CD4-positive, alpha-beta T cell treated with Interleukin-15 for 4 hours (primary cell): ENCODE measurements at regions not wholly inside any gene's neighbourhood (a gene's known extent, or its start where the extent isn't known, plus 50 kb on each side); places are given as distances from the start of the nearest gene placed in this dataset.

Source experiments
- DNase-seq: peaks from one replicate; pipeline ENCODE4 v3.0.0-alpha.2; 2020; ENCODE audit warnings: low spot score

DNA sequence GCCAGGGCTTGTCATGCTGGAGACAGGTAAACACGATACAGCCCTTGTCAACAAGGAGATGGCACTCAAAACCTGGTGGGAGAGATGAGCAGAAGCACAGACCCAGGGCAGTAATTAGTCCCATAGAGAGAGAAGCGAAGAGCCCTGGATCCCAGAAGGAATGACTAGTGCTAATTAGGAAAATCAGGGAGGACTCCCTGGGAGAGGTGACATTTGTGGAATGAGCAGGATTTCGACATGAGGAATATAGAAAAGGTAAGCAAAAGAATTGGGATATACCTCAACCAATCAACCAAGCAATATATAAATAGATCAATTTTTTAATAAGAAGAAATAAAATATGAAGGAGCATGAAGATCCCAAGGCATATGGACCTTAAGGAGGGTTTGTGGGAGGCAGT lies 98.5 kb upstream of the GJB5 start:
- DNase-seq, result no peak

DNA sequence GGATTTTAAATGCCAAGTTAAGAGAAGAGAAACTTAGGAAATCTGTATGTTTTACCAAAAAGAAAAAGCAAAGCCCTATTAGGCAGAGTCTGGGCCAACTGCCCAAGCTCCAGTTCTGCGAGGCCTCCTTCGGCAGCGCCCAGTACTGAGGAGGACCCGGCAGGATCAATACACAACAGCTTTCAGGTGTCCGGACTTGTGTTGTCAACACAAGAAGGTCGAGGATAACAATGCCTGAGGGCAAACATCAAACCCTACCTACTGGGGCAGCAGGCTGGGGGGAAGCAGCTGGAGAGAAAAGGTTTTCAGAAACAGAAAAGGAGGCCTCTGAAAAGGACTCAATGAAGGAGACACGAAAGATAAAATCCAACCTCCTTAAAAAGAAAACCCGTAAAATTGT lies 98.1 kb upstream of the GJB5 start:
- no peak for DNase-seq

DNA sequence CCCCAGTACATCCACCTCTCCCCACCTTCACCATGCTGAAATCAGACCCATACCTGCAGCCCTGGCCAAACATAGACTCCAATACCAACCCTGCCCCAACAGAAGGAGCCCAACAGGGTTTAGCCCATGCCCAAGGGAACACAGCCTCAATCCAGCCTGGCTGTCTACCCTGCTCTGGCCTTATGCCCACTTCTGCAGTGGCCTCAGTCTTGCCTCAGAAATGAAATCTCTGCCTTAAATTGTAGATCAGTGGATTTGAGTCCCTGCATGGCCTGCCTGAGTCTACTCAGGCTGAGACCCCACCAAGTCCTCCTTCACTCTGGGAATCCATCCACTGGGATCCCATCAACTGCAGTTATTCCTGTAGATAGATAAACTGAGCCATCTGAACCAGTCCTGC lies 97.6 kb upstream of the GJB5 start:
- DNase-seq, result no peak

DNA sequence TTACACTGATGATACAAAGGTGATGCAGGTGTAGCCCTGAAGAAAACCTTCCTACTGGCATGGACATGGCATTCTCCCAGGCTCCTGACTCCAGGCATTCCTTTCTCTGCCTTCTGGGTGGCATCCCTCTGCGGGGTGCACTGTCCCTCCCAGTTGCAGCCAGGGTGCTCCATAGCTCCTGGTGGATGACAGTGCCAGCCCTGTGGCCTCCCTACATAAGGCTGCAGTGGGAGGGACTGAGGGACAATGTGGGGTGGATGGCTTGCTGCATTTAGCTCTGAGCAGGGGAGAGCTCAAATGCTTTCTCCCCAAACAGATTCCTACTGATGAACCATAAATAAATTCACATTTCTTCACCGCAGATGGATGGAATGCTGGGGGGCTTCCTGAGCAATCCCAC lies 97.0 kb upstream of the GJB5 start:
- DNase-seq, result no peak

DNA sequence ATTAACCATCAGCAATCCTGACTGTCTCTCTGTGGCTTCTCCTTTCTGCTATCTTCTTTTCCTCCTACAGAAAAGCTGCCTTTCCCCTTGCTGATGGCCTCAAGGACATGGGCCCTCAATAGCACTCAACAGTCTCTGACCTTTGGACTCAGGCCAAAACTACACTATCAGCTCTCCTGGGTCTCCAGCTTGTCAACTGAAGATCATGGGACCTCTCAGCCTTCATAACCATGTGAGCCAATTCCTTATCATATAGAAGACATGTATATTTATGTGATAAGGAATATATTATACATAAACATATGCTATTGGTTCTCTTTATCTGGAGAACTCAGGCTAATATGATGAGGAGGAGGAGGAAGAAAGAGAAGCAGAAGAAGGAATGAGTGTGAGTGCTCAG lies 91.8 kb upstream of the GJB5 start:
- DNase-seq, result no peak

DNA sequence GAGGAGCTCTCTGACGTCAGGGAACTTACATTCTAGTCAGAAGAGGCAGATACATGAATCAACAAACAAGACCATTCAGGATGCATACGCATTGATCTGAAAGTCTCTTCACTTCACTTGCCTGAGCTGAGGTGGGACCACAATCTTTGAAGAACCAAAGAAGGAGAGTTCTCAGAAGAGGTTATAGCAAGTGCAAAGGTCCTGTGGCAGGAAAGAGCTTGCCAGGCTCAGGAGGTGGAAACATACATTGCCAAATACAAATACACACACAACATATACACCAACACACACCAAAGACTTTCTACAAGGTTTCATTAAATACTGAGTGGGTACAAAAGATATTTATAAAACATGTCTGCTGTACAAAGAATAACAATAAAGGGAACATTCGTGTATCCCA lies 86.8 kb upstream of the GJB5 start:
- no peak for DNase-seq

DNA sequence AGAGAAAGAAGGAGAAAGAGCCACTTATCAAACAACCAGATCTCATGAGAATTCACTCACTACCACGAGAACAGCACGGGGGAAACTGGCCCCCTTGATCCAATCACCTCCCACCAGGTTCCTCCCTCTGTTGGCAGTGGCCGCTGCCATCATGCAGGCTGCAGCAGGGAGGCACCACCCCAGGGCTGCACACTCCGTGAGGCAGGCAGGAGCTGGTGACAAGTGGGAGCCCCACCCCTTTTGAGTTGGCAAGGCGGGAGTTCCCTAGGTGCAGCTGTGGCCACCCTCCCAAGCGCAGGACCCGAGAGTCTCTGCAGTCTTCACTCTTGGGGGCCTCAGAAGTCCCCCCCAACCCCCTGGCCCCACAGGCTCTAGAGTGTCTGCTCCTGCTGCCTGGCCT lies 83.9 kb upstream of the GJB5 start:
- no peak for DNase-seq

DNA sequence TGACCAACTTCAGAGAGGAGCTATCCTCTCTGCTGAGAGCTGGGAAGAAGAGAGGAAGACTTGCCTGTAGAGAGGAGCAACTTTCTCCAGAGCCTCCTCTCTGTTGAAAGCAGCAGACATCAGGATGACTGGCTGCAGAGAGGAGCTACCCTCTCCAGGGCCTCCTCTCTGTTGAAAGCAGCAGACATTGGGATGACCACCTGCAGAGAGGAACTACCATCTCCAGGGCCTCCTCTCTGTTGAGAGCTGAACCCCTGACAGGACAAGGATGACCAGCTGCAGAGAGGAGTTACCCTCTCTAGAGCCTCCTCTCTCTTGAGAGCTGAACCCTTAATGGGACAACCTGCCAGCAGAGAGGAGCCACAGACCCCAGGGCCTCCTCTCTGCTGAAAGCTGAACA lies 83.0 kb upstream of the GJB5 start:
- no peak for DNase-seq

DNA sequence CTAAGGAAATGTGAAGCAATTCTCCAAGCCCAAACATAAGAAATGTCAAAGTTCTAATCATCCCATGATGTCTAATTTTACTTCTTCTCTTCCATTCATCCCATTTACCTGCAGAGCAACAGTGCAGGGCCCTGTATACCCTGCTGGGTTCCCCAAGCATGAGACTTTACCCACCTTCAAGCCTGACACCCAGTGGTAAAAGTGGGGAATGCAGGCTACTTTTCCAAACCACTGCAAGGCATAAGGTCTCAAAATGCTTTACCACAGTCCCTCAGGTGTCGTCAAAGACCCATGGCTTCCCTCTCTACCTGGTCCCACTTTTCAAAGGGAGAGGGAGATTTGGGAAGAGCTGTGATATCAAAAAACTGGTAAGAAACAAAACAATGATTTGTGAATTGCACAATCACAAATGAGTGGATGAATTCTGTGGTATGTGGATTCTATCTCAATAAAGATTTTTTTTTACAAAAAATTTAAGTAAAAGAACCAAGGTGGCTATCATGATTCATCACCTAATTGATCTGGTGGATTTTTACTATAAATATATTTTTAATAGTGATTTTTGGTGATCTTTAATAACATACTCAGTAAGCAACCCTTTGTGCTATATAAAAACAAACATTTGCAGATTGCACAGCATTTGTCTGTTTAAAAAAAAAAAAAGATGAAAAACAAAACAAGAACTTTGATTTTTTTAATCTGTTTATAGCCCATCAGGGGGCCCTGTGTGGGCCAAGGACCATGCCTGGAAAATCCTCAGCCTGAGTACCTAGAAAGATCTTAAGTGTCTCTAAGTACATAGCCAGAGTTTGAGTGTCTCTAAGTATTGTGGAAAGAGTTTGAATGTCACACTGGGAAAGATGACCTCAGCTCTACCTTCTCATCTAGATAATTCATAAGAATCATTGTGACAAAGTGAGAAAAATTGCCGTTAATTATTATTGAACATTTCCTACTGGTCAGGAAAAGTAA lies 73.1 kb upstream of the GJB5 start:
- peak; percentile 43 for DNase-seq

DNA sequence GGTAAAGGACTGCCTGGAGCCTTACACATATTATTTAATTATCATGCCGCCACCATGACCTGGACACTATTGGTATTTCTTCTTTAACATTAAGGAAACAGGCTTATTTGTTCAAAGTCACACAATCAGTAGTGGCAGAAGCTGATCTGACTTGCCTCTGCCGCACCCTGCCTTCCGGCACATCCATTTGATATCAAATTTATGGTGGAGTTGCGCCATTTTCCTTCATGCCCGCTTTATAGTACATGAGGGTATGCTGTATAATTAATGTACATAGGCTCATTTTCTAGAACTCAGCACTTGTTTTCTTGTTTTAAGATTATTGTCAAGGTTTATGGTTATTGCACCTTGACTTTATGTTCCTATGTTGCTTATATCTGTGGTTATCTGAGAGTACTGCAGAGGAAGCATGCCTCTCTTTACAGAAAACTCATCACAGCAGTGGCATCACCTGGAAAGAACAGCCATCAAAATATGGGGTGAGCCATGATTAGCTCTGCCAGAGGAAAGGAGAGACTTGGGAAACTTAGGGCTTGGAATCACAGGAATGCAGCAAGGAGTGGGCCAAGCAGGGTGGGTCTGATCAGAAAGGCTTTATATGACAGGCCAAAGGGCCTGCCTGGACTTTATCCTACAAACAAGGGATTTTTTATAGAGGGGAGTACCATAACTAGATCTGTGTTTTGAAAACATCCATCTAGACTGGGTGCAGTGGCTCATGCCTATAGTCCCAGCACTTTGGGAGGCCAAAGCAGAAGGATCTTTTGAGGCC lies 72.2 kb upstream of the GJB5 start:
- no peak for DNase-seq

DNA sequence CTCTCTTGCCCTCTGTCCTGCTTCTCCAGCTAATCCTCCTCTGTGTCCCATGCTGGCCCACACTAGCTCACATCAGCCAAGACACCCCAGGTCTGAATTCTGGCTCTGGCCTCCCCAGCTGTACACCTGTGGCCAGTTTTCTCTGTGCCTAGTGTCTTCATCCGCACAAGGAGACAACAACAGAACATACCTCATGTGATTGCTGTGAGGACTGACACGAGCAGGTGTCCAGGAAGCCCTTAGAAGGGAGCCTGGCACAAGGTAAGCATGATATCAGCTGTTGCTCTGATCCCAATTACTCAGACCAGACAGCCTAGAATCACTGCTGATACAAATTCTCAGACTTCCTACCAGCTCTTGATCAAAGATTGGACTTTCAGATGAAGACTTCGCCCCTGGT lies 71.2 kb upstream of the GJB5 start:
- no peak for DNase-seq

DNA sequence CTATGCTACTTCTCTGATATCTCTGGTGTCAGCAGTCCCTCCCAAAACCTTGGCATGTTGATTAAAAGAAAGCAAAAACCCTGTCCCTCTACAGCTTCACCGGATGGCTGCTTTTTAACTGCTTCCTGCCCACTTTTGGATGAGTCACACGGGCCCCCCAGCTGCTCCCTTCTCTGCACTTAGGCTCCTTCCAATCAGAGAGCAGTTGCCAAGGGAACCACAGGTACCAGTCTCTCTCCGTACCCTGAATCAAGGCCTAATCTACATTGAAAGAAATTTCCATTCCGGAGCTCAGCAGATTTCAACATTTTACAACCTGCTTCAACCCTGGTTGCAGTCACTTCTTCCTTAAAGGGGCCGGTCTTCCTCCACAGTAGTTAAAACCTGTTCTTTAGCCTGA lies 70.6 kb upstream of the GJB5 start:
- DNase-seq, result no peak

DNA sequence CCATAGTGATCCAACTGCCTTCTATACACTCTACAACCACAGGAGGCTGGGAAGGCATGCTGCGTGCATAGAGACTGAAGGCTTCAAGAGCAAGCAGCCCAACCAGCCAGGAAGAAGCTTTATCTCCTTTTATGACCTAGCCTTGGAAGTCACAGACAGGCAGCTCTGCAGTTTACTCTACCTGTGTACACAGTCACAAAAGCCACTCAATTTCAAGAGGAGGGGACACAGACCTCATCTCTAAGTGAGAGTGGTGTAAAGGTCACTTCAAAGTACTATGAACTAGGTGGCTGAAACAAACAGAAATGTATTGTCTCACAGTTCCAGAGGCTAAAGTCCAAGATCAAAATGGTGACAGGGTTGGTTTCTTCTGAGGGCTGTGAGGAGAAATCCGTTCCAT lies 69.6 kb upstream of the GJB5 start:
- DNase-seq, result no peak

DNA sequence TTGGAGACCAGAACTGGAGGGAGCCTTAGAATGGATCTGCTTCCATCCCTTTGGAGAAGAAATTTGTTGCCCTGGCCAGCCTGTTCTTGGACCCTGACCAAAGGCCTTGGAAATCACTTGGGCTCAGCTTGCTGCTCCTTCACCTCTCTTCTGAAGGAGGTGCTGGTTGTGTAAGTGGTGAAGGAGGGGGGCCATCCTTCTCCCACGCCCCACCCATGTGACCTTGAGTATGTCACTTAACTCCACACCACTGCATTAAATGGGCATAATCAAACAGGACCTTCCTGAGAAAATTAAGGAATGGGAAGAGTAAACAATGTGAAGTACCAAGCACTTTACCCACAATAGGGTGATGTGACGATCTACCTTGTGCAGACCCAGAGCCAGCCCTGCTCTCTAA lies 68.3 kb upstream of the GJB5 start:
- no peak for DNase-seq

DNA sequence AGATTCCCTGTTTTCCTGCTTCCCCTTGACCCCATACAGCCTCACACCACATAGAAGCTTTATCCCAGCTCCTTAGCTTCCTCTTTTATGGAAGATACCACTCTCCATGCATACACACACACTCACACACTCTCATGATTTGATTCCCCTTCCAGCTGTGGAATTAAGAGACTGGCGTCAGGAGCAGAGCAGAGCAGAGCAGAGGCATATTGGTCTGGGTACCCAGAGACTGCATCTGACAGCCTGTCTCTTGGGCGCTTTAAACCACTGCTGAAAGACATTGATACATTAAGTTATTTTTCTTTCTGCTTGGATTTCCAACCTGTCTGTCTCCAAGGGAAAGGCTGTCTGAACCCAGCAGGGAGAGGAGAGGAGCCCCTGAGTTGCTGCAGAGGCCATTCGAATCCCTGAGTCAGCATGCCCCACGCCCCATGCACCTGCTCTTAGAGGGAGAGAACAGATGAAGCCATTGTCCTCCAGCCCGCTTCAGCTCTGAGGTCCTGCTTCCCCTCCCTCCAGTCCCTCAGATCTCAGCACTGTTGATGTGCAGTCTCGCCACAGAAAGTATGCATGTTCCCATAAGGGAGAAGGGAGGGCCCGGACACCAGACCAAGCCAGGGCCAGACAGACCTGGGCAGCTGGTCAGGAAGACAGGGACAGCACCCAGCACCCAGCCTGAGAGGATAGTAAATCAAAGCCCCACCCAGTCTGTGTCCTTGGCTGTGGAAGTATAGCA lies 66.7 kb upstream of the GJB5 start:
- no peak for DNase-seq

DNA sequence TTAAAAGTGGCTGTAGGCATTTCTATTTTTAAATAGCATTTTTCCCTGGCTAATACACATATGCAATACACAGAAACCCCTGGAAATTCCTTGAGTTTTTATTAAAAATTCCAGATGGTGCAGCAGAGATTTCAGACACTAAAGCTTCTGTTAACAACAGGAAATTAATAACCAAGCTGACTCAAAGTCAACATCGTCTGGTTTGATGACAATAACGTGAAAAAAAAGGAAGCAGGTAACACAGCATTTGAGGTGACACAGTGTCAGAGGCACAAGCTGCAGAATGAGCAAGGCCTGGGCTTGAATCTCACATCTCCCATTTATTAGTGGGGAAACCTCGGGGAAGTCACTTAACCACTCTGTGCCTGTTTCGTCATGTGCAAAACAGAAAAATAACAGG lies 64.6 kb upstream of the GJB5 start:
- no peak for DNase-seq

DNA sequence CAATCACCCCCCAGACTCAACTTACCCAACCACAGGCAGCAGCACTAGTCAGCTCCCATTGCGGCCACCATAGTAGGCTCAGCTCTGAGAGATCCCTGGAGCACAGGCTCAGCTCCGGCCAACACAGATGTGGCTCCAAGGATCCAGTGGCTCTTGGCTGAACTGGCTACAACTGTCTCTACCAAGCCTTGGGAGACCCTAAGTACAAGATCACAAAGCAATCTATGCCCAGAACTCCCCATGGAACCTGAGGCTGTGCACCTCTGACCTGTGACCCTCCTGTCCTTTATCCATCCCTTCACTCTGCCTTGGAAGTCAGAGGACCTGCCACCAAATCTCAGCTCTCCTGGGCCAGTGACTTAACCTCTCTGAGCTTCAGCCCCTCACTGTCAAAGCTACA lies 61.8 kb upstream of the GJB5 start:
- no peak for DNase-seq

DNA sequence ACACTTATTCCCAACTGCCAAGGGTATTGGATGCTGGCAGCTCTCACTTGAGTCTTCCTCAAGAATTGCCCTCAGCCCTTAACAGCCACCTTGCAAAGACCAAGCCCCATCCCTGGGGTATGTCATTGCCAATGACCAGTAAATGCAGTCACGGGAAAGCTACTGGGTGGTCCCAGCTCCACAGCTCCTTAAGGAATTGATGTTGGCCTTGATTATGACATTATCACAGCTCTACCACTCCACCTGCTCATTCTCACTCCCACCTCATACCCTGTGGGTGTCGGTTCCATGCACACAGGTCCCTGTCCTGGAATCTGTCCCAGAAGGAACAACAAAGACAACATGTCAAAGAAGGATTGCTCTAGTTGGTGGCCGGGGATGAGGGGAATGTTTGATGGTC lies 60.5 kb upstream of the GJB5 start:
- DNase-seq, result no peak

DNA sequence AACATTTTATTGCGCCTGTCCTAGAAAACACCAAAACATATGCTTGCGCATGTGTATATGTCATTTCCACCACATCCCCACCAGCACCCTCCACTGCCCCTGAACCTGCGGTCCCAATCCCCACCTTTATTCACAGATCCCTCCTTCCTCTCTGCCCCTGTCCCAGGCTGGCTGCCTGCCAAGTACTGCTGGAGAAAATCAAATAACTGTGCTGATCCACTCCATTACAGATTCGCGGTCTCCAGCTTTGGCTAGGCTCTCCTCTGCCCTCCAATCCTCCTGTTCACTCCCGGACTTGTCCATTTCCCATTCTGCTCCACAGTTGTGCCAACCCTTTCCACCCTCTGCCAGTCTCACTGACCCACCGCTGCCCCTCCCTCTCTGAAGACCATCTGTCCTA lies 59.3 kb upstream of the GJB5 start:
- DNase-seq, result no peak

DNA sequence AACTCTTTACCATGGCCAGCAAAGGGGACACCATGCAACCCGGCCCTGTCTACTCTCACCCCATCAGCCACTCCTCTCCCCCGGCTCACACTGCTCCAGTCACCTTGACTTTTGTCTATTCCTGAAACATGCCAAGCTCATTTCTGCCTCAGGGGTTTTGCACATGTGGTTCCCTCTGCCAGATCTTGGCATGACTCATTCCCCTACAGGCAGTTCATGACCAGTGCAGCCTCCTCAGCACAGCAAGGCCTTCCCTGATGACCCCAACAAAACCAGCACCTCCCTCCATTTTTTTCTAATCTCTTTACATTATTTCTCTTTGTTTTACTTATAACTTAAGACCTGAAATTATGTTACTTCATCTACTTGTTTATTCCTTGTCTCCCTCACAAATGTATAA lies 58.6 kb upstream of the GJB5 start:
- no peak for DNase-seq

DNA sequence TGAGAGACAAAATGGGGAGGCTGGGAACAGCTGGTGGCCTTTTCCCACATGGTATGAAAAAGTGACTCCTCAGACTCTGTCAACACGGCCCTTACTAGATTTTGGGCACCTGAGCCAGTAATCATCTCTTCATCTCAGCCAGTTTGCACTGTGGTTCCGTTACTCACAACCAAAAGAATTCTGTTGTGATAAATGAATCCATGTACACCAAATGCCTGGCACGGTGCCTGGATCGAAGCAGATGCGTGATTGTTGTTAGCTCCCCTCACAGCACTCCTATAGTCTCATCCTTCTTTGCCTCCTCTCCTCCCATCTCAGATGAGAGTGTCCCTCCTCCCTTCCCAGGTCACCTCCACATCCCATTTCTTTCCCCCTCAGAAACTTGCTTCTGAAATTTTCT lies 57.9 kb upstream of the GJB5 start:
- DNase-seq, result no peak

DNA sequence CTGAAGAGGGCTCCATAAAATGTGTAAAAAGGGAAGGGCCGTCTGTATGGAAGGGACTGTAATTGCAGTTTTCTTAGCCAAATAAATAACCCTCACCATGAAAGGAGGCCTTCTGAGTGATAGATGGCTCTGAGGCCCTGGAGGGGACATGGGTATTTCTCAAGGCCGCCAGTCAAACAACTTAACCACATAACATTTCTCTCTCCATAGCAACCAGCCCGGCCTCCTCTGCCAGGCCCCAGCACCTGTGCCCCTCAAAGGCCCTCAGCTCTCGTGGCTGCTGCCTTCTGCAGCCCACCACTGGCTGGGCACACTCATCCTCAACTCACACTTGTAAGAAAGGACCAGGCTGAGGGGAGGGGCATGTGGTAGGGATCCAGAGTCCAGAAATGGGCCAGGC lies 57.0 kb upstream of the GJB5 start:
- no peak for DNase-seq
